ENCODE measurements at regions not wholly inside any gene's neighbourhood (a gene's known extent, or its start where the extent isn't known, plus 50 kb on each side); places are given as distances from the start of the nearest gene placed in this dataset.
A peak's percentile ranks its signal among the peaks of the same experiment; 100 is the strongest.

GRCh38 chr13:99796175-99796819 lies 175.3 kb downstream of the ZIC5 start:
- H3K4me3 ChIP-seq (ENCODE audit: low read length), result no peak overlapping the region
- no peak for DNase-seq (ENCODE audit: low read depth)
- no peak for TF ChIP-seq CTCF (conservative IDR thresholded peaks at IDR 0.05; ENCODE audit: low read depth, low read length)

GRCh38 chr13:99792079-99792921 lies 179.3 kb downstream of the ZIC5 start:
- no peak for TF ChIP-seq CTCF (conservative IDR thresholded peaks at IDR 0.05; ENCODE audit: low read depth, low read length)
- H3K4me3 ChIP-seq (ENCODE audit: low read length), result no peak overlapping the region
- no peak for DNase-seq (ENCODE audit: low read depth)

- no peak overlapping the region for H3K4me3 ChIP-seq (ENCODE audit: low read length)
- no peak for DNase-seq (ENCODE audit: low read depth)
- no peak for TF ChIP-seq CTCF (conservative IDR thresholded peaks at IDR 0.05; ENCODE audit: low read depth, low read length)
These were observed 188.9 kb downstream of the ZIC5 start for GRCh38 chr13:99782669-99783068.

GRCh38 chr13:99778500-99778899 lies 193.1 kb downstream of the ZIC5 start:
- no peak for DNase-seq (ENCODE audit: low read depth)
- H3K4me3 ChIP-seq (ENCODE audit: low read length), result no peak overlapping the region
- no peak for TF ChIP-seq CTCF (conservative IDR thresholded peaks at IDR 0.05; ENCODE audit: low read depth, low read length)

- no peak overlapping the region for H3K4me3 ChIP-seq (ENCODE audit: low read length)
- DNase-seq (ENCODE audit: low read depth), result no peak
- no peak for TF ChIP-seq CTCF (conservative IDR thresholded peaks at IDR 0.05; ENCODE audit: low read depth, low read length)
These were observed 193.7 kb downstream of the ZIC5 start for GRCh38 chr13:99777873-99778272.

- no peak for TF ChIP-seq CTCF (conservative IDR thresholded peaks at IDR 0.05; ENCODE audit: low read depth, low read length)
- DNase-seq (ENCODE audit: low read depth), result peak; percentile 50
- no peak overlapping the region for H3K4me3 ChIP-seq (ENCODE audit: low read length)
These were observed 196.9 kb downstream of the ZIC5 start for GRCh38 chr13:99774644-99775043.

- TF ChIP-seq CTCF (conservative IDR thresholded peaks at IDR 0.05; ENCODE audit: low read depth, low read length), result no peak
- DNase-seq (ENCODE audit: low read depth), result no peak
- H3K4me3 ChIP-seq (ENCODE audit: low read length), result no peak overlapping the region
These were observed 202.6 kb downstream of the ZIC5 start for GRCh38 chr13:99768986-99769385.
